SW 1271 (cell line): ENCODE measurements at regions not wholly inside any gene's neighbourhood (a gene's known extent, or its start where the extent isn't known, plus 50 kb on each side); places are given as distances from the start of the nearest gene placed in this dataset.
A peak's percentile ranks its signal among the peaks of the same experiment; 100 is the strongest.
"Not testable (repeated sequence)": the region's sequence is repeated elsewhere in the genome, so short reads cannot be mapped to it uniquely, and the experiment has no call there.

Source experiments
- DNase-seq, 2 experiments: peaks; one replicate each; lab custom pipeline; 2025; lab: John Stamatoyannopoulos, UW

DNA sequence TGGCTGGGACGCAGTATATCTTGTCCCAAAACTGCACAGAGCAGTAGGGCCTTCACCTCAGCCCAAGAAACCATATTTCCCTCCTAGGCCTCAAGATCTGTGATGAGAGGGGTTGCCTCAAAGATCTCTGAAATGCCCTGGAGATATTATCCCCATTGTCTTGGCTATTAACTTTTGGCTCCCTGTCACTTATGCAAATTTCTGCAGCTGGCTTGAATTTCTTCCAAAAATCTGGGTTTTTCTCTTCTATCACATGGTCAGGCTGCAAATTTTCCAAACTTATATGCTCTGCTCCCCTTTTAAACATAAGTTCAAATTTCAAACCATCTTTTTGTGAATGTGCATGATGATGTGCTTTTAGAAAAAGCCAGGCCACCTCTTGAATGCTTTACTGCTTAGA is 809.2 kb upstream of the CDH18 start:
- DNase-seq, result not testable (repeated sequence)

GRCh38 chr5:20784755-20785154 is 796.8 kb upstream of the CDH18 start:
- DNase-seq, result not testable (repeated sequence)

DNA sequence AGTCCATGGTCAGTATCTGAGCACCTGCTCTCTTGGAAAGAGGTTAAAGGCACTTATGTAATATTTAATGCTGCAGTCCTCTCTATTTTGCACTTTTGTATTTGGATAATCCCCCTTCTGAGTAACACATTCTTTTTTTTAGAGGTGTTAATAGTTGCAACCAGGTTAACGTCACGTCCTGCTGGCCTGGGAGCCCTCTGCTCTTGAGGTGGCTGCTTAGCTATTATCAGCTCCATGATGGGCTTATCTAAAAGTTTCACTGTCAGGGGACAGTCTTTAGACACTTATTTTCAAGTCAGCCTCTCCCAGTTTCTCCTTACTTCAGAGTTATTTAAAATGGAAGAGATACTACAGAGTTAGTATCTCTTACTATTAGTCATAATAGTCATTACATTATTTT is 795.5 kb upstream of the CDH18 start:
- not testable (repeated sequence) for DNase-seq

DNA sequence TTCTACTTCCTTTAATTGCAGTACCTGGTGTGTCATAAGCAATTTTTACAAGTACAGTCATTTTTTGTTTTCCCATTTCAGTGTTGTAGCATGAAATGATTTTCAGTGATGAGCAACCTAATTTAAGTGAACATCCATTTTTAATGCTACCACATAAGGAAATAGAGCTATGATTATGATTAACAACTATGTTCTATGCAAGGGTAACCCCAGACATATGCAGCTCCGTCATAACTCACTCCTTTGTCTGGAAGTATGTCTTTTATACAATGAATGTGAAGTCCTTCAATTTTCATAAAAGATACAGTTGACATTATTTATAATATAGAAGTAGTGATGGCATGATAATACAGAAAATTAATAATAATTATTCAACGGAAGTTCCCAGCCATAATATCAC is 783.3 kb upstream of the CDH18 start:
- DNase-seq, result not testable (repeated sequence)

DNA sequence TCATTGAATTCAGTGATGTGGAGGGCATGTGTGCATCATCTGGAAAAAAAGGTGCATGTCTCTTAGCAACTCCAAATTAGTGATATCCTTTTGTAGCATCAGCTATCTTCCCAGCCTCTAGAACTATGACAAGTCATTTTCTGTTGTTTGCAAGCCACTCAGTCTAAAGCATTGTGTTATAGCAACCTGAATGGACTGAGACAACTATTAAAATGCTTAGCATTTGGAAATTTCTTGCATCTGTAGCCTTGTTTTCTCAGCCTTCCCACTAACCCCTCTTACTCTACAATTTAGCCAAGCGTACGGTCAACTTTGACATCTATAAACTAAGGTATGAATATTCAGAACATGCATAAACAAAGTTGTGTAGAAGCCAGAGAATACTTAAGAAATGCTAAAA is 777.1 kb upstream of the CDH18 start:
- DNase-seq, result not testable (repeated sequence)

DNA sequence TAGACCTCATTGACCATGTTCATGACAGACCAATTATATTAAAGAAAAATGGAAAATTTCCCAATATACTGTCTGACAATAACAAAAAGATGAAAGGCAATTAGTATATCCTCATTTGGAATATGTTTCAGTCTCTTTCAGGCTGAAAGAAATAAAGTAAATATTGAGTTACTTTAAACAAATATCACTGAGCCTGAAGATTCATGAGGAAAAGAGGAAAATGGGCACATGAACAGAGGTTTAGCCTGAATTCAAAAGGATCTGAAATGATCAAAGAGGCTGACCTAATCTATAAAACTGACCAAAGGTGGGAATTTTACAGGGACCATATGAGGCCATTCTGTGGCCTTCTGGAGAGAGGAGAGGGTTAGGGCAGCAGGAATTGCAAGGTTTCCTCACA is 771.5 kb upstream of the CDH18 start:
- not testable (repeated sequence) for DNase-seq

- DNase-seq, result not testable (repeated sequence)
Observed at GRCh38 chr5:20752179-20752578, 764.2 kb upstream of the CDH18 start.

DNA sequence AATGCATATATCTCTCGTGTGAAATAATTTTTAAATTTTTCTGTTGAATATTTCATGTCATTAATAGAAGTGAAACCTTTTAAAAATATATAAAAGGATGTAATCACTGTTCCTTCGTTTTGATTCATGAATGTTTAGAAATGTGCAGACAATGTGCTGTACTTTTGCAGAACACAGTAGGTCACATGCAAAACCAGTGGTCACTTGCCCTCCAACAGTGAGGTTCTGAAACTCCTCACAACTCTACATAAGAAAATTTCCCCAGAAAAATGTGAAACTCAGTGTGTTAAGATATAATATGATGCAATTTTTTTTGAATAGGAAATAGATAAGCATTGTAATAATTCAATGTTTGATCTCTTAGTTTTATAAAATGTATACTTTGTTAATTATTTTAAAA is 747.7 kb upstream of the CDH18 start:
- not testable (repeated sequence) for DNase-seq

DNA sequence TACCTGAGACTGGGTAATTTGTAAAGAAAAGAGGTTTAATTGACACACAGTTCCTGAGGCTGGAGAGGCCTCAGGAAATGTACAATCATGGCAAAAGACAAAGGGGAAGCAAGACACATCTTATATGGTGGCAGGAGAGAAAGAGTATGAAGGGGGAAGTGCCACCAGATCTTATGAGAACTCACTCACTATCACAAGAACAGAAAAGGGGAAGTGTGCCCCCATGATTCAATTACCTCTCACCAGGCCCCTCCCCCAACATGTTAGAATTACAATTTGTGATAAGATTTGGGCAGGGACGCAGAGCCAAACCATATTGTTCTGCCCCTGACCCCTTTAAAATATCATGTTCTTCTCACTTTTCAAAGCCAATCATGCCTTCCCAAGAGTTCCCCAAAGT is 744.2 kb upstream of the CDH18 start:
- DNase-seq, result not testable (repeated sequence)

DNA sequence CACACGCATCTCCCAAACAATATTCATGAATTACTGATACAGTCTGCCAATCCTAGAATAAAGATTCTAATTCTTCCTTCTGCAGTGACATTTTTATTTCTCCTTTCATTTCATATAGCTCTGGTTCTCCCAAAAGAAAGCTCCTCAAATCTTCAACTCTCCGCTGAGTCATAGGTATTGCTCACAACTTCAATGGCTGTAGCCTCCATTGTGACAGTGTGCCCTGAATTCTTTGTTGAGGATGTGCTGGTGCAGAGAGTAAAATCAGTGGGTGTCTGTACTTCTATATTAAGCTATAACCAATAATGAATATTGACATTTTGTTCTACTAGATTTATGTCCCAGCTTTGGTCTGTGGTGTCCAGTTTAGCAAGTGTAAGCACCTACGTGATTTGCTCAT is 733.3 kb upstream of the CDH18 start:
- DNase-seq, result not testable (repeated sequence)

- DNase-seq, result not testable (repeated sequence)
Observed at GRCh38 chr5:20711520-20712155, 723.6 kb upstream of the CDH18 start.

DNA sequence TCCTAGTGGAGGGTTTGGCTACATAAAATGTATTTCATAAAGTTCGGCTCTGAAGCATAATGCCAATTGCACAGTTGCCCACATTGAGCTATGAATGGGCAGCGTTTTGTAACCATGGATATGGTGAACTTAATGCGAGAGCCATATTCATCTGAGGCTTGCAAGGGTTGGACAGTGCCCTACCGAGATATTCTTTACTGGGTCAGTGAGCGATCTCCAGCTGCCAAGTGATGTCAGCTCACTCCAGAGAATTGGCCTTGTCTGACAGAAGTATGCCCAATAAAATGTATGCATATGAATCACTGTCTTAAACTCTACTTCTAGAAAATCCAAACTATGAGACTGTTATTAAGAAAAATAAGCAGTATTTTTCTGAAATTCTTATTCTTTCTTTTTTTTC is 719.6 kb upstream of the CDH18 start:
- not testable (repeated sequence) for DNase-seq

- no peak for DNase-seq
Observed at GRCh38 chr5:20694121-20694520, 706.1 kb upstream of the CDH18 start.

DNA sequence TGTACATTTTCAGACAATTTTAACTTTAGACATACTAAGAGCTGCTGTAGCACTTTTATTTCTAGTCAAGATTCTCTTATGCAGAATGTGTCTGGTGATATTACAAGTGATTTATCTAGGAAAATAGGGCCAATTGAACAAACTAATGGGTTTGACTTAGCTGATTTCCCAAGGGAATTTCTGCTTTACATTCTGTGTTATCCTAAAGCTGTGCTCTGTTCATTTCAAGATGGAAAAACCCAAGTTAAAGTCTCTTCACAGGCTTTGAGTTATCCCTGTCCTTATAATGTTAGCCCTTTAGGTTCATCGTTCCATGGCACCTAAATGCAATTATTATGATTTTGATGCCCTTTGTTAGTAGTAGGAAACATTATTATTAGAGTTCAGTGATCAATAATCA is 704.9 kb upstream of the CDH18 start:
- DNase-seq, result no peak

DNA sequence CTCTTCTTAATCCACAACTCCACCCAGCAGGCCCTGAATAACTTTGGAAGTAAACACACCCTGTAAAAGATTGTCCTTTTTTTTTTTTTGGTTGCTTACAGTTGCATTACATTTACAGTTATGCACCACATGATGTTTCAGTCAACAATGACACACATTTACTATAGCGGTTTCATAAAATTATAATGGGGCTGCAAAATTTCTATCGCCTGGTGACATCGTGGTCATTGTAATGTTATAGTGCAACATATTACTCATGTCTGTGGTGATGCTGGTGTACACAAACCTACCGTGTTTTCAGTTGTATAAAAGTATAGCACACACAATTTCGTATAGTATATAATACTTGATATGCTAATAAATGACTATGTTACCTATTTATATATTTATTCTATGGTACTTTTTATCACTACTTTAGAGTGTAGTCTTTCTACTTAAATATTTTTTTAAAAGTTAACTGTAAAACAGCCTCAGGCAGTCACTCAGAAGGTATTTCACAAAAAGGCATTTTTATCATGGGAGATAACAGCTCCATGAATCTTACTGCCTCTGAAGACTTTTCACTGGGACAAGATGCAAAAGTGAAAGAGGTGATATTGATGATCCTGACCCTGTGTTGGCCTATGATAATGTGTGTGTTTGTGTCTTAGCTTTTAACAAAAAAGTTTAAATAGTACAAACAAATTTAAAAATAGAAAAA is 695.4 kb upstream of the CDH18 start:
- no peak for DNase-seq

DNA sequence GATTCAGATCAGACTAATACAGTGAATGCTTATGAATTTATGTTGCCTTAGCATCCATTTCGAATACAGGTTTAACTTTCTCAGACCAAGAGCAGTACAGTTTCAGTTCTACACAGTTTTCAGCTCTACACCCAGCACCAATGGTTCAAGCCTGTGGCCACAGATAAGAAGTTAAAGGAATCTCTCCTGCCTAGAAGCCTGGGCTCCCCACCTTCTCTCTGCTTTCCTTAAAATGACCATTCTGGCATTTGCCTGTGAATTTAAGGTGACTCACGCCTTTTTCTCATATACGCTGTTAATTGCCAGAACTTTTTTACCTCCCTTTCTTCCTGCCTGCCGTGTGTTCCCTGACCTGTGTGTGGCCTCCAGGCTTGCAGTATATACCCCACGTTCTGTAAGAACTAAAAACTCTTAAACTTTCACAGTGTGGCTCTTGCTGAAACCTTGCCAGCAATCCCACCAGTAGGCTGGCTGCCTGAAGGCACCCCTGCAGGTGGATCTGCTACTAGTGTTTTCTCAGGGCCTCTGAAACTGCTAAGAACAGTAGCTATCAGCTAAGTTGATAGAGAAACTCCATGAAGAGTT is 692.8 kb upstream of the CDH18 start:
- no peak for DNase-seq

GRCh38 chr5:20678814-20679298 is 690.9 kb upstream of the CDH18 start:
- DNase-seq, result peak; percentile 28 to 80

- DNase-seq, result no peak
Observed at GRCh38 chr5:20678386-20678785, 690.4 kb upstream of the CDH18 start.

DNA sequence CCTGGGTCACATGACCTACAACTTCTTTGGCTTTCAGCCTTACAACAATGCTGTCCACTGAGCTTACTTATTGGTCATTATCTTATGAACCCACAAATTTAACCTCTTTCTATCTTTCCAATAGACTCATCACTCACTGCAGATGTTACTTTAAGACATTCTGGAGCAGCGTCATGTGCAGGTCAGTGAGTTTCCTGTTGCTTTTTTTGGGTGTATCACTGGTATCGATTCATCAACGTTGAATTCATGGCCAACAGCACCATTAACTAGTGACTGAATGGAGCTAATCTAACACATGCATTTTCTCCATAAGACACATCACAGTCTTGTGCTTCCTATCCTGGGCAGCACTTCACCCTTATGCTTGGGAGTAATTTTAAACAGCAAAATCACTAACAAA is 672.6 kb upstream of the CDH18 start:
- DNase-seq, result no peak

DNA sequence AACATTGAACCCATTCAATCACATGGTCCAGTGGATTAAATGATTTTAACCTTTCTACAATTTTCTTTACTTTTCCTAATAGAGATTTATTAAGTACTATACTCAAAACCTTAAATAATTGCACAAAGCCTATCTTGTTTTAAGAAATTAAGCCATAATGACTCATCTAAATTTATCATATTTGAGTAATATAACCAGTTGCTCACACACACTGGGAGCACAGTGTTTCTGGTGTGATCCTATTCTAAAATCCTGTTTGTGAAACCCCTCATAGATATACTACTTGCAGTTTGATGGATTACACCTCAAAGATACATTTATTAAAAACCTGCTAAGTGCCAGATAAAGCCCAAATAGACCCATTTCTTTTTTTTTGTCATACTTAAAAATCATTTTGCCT is 668.3 kb upstream of the CDH18 start:
- DNase-seq, result no peak

GRCh38 chr5:20655211-20655610 is 667.2 kb upstream of the CDH18 start:
- DNase-seq, result no peak

- DNase-seq, result no peak
Observed at GRCh38 chr5:20654746-20655145, 666.7 kb upstream of the CDH18 start.

GRCh38 chr5:20654033-20654432 is 666.0 kb upstream of the CDH18 start:
- DNase-seq, result no peak
